Skeletal muscle cell (primary cell): ENCODE measurements at regions not wholly inside any gene's neighbourhood (a gene's known extent, or its start where the extent isn't known, plus 50 kb on each side); places are given as distances from the start of the nearest gene placed in this dataset.
A peak's percentile ranks its signal among the peaks of the same experiment; 100 is the strongest.

Experiments
- DNase-seq: peaks from one replicate; pipeline ENCODE4 v3.0.0-alpha.2; 2010; ENCODE audit warnings: low read depth
- H3K4me3 ChIP-seq: 2 replicates; pipeline ENCODE4 v1.5.1; 2011; ENCODE audit warnings: low read depth, mild to moderate bottlenecking, control low read depth, low read length, moderate library complexity

DNA sequence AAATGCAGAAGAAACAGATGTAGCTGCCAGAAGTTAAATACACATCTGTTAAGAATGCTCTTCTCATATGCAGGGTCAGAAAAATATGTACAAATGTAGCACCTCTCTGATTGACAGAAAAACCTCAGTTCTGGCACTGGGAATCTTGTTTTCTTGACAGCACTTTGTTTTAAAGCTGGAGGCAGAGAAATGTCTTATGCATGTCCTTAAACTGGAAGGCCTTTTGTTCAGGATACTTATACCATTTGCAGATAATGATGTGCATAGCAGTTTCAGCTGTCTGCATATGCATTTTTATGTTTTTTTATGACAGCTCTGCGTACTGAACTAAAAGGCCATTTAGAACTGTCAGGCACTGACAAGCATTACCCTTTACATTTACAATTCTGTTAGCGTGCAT, 567.9 kb downstream of the EBF1 start:
- H3K4me3 ChIP-seq: no peak overlapping the region
- DNase-seq: no peak

GRCh38 chr5:158530115-158530514, 569.6 kb downstream of the EBF1 start:
- DNase-seq: no peak
- H3K4me3 ChIP-seq: no peak overlapping the region

DNA sequence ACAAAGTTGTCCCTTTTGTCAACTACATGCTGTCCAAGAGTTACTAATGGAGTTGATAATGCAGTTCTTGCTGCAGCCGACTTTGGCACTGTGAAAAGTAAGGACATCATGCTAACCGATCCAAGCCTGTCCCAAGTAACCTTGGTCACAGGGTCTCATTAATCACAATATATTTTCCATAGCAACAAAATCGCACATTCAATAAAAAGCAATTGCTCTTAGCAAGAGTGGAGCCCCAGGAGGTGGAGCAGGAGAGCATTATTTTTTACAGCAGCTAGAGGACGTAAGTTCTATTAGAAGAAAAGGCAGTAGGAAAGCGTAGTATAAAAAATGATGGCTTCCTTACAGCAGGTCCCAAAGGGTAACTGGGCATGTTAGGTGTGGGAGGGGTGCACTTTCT, 570.3 kb downstream of the EBF1 start:
- no peak for DNase-seq
- no peak overlapping the region for H3K4me3 ChIP-seq

GRCh38 chr5:158525663-158526062, 574.1 kb downstream of the EBF1 start:
- no peak overlapping the region for H3K4me3 ChIP-seq
- DNase-seq: no peak

- DNase-seq: no peak
Observed at GRCh38 chr5:158524070-158524469, 575.6 kb downstream of the EBF1 start.

DNA sequence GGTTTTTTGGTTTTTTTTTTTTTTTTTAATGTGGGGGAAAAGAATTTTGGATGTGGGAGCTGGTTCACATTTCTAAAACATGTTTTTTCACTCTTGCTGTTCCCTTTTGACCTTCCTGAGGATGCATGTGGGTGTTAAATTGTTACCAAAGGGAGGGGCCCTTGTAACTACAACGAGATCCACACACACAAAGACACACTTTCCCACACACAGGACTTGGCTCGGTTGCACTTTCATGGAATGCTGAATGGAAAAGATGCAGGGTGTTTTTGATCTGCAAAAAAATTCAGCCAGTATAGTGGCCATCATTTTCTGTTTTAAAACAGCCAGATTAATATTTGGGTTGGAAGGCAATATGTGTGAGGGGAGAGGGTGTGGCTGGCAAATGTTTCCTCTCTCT, 576.9 kb downstream of the EBF1 start:
- DNase-seq: no peak
- no peak overlapping the region for H3K4me3 ChIP-seq

More at GRCh38 chr5:158524070-158524469, 575.6 kb downstream of the EBF1 start:
- H3K4me3 ChIP-seq: no peak overlapping the region

GRCh38 chr5:158521995-158522394, 577.7 kb downstream of the EBF1 start:
- no peak overlapping the region for H3K4me3 ChIP-seq
- DNase-seq: peak; percentile 54

GRCh38 chr5:158519433-158520021, 580.2 kb downstream of the EBF1 start:
- no peak overlapping the region for H3K4me3 ChIP-seq
- DNase-seq: no peak

DNA sequence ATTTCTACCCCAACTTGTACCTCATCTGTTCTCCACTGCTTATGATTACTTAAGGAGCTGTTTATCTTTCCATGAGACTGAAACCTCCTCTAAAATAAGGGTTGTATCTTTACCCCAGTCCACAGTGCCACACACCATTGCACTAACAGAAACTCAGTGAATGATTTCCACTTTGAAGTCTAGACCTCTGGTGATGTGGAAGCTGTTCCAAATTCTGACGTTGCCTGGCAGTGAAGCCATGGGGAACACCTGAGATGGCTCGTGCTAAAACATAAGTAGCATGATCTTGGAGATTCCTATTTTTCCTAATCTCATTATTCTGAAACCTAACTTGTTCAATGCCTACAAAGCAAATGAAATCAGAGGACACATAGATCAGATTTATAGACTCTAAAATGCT, 583.2 kb downstream of the EBF1 start:
- no peak overlapping the region for H3K4me3 ChIP-seq
- DNase-seq: no peak

GRCh38 chr5:158514986-158515359, 584.7 kb downstream of the EBF1 start:
- peak; percentile 24 for DNase-seq
- no peak overlapping the region for H3K4me3 ChIP-seq

DNA sequence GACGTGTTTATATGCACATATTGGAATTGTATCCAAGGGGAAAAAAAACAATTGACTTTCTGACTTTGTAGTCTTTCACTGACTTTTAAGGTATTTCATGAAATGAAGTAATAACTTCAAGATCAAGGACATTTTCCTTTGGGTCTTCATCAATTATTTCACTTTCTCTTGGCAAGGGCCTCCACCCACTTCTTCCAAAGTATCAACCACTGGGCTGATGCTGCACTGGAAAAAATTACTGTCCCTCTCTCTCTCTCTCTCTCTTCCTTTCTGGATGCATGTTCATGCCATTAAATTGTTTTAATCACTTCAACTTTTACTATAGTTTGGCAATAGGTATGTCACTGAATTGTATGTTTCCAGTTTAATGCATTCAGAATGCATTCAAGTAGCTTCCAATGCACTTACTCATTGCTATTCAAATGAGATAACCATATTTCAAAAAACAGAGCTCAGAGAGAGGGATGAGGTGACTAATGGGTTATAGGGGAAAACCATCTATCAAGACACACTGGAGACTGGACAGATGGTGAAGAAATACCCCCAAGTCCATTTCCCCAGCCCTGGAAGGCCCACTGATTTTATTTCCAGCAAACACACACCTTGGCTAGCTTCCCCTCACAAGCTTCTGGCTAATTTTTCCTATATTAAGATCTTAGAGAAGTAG, 585.3 kb downstream of the EBF1 start:
- peak; percentile 81 for DNase-seq

DNA sequence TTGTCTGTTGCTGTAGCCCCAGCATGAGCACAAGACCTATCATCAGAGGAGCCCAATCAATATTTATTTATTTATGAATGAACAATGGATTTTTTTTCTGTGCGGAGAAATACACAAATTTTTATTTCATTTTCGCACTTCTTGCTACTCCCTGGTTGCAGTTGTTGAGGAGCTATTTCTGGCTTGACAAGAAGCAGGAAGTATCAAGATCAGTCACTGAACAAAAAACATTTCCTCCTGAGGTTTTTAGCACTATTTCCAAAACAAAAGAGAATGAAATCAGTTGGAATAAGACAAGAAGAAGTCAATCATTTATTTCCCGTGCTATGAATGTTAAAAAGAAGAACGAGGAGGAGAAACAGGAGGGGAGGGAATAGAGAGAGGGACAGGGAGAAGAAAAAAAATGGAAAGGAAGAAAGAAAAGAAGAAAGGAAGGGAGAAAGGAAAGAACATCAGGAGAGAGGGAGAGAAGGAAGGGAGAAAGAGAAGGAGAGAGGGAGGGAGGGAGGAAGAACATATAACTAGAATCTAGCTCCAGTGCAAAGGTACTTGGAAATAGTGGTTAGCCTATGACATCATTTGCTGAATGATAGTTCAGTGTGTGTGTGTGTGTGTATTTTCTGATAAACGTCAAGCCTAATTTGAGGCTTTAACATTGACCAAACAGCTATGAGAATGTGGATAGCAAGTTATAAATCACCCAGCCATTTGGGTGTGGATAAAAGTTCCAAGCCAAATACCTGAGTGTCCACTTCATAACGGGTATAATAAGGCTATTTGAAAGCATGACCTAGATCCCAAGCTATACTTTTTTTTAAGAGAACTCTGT, 586.0 kb downstream of the EBF1 start:
- DNase-seq: peak; percentile 28
- H3K4me3 ChIP-seq: no peak overlapping the region

More for the DNA sequence above, 585.3 kb downstream of the EBF1 start:
- no peak overlapping the region for H3K4me3 ChIP-seq

DNA sequence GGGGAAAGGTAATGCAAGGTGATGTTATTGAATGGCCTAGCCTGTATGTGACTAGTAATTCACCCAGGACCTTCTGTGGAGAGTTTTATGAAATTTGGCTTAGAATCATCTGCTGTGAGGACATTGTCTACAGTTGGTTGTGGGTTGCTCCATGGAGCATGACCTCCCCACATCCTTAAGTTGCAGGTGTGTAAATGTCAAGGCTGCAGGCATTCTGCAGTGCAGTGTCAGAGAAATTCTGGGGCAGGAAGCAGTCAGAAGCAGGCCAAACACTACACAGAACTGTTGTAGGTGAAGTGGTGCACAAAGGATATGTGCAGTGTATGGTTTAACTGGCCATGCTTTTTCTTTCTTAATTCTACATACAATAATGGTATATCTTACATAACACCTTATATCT, 588.3 kb downstream of the EBF1 start:
- no peak for DNase-seq
- H3K4me3 ChIP-seq: no peak overlapping the region

DNA sequence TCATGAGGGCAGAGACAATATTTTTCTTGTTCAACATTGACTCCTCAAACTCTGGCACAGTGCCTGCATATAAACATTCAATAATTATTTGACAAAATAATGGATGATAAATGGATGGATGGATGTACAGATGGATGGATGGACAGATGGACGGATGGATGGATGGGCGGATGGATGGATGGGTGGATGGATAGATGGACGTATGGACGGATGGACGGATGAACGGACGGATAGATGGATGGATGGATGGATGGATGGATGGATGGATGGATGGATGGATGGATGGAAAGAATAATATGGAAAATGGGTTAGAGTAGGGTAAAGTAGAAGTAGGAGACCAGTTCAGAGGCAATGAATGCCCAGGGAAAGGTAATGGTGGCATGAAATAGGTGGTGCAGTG, 589.2 kb downstream of the EBF1 start:
- no peak for DNase-seq
- no peak overlapping the region for H3K4me3 ChIP-seq

GRCh38 chr5:158506648-158507047, 593.1 kb downstream of the EBF1 start:
- H3K4me3 ChIP-seq: no peak overlapping the region
- DNase-seq: no peak

- no peak overlapping the region for H3K4me3 ChIP-seq
- DNase-seq: no peak
Observed at GRCh38 chr5:158502686-158503085, 597.0 kb downstream of the EBF1 start.

GRCh38 chr5:158499892-158500418, 599.8 kb downstream of the EBF1 start:
- no peak for DNase-seq
- H3K4me3 ChIP-seq: no peak overlapping the region

- no peak overlapping the region for H3K4me3 ChIP-seq
- DNase-seq: no peak
Observed at GRCh38 chr5:158499075-158499891, 600.4 kb downstream of the EBF1 start.

DNA sequence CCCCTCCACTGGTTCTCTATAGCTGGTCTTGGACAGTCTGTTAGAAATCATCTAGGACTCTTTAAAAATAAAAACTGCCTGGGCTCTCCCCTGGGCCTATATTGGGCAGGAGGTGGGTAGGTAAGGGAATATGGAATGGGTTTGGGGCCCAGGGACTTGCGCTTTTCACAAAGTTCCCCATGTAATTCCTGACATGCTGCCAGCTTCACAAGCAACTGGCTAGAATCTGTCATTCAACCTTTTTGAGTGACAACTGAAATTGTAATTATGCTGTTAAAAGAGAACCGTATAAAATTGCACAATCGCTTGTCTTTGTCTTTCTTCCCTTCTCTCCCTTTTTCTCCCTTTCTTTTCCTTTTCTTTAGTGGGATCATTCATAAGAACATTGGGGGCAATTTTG, 603.1 kb downstream of the EBF1 start:
- DNase-seq: no peak
- no peak overlapping the region for H3K4me3 ChIP-seq

- no peak overlapping the region for H3K4me3 ChIP-seq
- DNase-seq: no peak
Observed at GRCh38 chr5:158494541-158494940, 605.2 kb downstream of the EBF1 start.
